ENCODE measurements at regions not wholly inside any gene's neighbourhood (a gene's known extent, or its start where the extent isn't known, plus 50 kb on each side); places are given as distances from the start of the nearest gene placed in this dataset.
A peak's percentile ranks its signal among the peaks of the same experiment; 100 is the strongest.

DNA sequence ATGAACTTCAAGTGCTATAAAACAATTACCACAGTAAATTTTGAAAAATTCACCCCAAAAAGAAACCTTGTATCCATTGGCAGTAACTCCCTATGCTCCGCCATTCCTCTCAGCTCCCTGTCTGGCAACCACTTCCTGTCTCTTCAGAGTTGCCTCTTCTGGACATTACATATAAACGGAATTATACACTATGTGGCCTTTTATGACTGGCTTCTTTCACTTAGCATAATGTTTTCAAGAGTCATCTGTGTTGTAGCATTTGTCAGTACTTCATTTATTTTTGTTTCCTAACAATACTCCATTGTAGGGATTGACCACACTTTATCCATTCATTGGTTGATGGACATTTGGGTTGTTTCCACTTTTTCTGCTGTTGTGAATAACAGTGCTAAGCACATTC is 50.1 kb downstream of the CEP43 start:
- DNase-seq (ENCODE audit: low read depth) = no peak

DNA sequence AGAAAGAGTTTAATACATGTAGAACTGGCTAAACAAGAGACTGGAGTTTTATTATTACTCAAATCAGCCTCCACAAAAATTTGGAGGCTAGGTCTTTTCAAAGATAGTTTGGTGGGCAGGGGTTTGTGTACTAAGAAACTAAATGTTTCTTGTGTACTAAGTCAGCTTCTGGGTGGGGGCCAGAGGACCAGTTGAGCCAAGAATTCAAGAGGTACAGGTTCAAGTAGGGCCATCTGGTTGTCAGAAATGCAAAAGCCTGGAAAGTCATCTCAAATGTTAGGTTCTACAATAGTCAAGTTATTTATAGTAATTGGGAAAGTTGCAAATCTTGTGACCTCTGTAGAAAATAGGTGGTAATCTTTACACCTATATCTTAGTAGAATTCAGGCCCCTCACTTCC is 51.7 kb downstream of the CEP43 start:
- no peak for DNase-seq (ENCODE audit: low read depth)

- DNase-seq (ENCODE audit: low read depth) = no peak
These were observed 54.8 kb downstream of the CEP43 start for GRCh38 chr6:167053895-167054530.

- DNase-seq (ENCODE audit: low read depth) = no peak
These were observed 55.8 kb downstream of the CEP43 start for GRCh38 chr6:167054987-167055386.

DNA sequence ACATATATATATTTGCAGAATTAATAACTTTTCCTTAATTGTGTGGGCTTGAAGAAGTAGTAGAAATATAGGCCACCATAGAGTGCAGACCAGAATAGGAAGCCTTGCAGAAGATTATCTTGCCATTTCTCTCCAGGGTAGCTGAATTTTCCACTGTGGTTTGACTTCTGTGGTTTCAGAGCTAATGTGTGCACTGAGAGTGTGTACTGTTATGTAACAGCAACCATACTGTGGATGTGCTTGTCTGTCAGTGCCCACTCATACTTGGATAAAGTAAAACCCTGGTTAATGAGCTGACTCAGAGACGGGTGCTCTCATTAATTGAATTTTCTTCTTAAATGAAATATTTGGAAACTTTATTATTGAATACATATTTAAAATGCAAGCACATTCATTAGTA is 57.2 kb downstream of the CEP43 start:
- peak; percentile 17 for DNase-seq (ENCODE audit: low read depth)

GRCh38 chr6:167058261-167058660 is 59.1 kb downstream of the CEP43 start:
- DNase-seq (ENCODE audit: low read depth) = no peak
